HG03571 (cell line): ENCODE measurements at regions not wholly inside any gene's neighbourhood (a gene's known extent, or its start where the extent isn't known, plus 50 kb on each side); places are given as distances from the start of the nearest gene placed in this dataset.

Experiments used
- ATAC-seq: cut with Tn5 transposase; IDR thresholded peaks from one replicate; pipeline ENCODE4 v1.9.1; 2021; ENCODE audit not compliant: unreplicated experiment

DNA sequence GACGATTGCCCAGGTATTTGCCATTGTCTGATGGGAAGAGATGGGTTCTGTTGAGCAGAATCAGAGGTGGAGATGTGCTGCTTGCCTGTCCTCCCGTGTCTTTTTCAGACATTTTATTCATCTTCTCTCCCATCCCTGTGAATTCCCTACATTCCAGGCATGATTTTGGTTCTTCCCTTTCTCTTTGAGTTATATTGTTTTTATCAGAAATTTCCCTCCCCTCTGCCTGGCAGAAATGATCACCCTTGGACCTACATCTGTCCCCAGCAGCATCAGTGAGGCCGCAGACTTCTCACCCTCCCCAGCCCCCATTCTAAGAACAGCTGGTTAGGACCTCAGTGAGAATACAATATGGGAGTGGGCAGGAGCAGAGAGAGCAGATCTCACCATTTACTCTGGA lies 640.2 kb downstream of the CCDC171 start:
- no peak for ATAC-seq

DNA sequence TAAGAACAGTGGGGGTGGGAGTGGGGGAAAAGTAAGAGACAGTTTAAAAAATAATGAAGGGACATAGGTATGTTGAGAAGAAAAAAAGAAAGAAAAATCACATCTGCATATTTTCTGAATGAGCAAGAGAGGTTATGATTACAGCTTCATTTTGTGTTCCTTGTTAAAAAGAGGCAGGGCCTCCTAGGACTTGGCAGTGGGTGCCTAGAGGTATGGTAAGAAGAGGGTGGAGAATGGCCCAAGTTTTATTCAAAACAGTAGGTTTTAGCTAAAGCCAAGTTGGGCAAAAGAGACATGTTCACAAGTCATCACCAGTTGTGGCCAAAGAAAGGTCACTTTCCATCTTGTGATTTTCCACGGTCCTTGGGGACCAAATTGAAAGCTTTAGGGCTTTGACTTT lies 643.4 kb downstream of the CCDC171 start:
- ATAC-seq: no peak

DNA sequence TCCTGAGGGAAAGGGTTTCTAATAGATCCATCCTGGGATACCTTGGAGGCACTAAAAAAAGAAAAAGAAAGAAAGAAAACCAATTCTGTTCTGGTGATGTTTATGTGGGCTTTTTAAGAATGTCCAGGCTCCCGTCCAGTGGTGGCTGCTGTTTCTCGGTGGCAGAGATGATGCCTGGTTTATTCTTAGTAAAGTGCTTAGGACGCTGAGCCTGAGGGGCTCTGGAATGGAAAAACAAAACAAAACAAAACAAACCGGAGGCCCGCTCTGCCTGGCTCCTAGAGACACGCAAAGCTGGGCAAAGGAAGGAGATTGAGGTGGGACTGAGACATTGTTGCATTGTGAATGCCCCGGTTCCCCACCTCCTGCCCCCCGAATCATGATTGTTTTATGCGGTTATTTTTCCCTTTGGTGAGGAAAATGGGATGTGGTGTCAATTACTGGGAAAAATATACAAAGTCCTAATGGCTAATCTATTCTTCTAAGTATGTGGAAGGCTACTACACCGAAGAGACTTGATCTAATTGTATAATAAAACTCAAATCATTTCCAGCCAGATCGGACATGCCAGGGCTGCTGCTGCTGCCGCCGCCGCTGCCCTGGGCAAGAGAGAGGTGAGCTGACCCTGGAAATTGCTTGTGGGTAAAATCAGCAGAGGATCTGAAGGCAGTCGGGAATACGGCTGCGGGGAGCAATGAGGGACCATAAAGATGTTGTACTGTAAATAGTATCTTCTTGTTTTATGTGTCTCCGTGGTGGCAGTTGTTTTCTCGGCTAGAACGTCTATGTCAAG lies 644.9 kb downstream of the CCDC171 start:
- ATAC-seq: no peak

DNA sequence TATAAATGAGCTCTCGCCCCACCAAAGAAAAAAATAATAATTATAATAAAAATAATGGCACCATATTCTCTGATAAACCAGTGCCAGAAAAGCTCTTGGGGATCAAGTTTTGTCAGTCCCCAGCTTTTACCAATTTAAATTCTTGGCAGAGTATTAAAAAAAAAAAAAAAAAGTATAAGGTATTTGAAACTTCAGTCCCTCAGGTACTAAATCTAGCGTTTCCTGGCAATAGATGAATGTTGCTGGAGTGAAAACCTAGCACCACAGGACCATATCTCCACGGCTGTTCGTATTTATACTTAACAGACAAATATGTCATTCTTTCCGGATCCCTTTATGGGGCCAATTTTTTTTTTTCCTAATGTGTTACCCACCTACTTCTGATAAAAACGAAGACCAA lies 646.2 kb downstream of the CCDC171 start:
- no peak for ATAC-seq

DNA sequence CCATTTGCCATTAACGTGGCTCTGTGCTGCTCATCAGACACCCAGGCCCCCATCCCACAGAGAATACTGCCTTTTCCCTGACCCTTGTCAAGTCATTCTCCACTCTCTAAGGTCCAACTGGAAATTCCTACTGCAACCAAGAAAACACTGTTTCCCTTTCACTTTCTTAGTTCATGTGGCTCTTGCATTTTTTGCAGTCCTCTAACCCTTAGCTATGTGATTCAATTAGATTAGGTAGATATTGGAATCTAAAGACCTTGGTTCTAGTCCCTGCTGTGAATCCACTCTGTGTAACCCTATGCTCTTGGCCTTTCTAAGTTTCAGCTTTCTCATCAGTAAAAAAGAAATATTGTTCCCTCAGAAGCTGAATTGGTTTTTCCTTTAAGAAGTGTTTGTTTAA lies 649.4 kb downstream of the CCDC171 start:
- no peak for ATAC-seq

DNA sequence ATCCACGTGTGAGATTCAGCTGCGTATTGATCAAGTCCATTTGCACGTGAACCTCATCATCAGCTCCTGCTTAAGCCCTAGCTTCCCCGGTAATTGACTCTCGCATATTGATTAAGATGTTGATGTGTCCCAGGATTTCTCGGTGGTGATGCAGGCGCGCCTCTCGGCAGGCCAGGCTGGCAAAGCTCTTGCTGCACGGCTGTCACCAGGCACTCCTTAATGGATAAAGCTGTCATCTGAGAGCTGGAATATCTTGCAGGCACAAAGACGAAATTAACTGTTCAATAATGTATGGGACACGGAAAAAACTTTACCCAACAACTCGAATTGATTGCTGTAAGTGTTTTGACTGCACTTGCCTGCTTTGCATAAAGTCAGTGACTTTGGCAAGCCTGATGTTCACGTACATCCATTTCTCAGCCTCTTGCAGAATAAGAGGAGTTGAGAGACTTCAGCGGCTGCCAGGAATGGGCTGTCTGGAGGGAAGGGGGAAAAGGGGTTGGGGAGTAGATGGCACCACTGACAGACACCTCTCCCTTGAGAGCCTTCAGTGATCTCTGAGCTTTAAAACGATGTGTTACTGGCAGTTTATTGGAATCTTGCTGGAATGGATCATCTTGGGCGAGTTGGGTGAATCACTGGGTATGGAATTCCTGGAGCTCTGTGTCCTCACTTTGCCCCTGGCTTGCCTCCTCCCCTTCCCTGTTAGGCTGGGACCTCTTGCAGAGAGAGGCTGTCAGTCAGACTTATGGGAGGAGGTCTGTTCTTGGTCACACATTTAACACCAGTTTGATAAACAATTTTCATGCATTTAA lies 650.3 kb downstream of the CCDC171 start:
- no peak for ATAC-seq

DNA sequence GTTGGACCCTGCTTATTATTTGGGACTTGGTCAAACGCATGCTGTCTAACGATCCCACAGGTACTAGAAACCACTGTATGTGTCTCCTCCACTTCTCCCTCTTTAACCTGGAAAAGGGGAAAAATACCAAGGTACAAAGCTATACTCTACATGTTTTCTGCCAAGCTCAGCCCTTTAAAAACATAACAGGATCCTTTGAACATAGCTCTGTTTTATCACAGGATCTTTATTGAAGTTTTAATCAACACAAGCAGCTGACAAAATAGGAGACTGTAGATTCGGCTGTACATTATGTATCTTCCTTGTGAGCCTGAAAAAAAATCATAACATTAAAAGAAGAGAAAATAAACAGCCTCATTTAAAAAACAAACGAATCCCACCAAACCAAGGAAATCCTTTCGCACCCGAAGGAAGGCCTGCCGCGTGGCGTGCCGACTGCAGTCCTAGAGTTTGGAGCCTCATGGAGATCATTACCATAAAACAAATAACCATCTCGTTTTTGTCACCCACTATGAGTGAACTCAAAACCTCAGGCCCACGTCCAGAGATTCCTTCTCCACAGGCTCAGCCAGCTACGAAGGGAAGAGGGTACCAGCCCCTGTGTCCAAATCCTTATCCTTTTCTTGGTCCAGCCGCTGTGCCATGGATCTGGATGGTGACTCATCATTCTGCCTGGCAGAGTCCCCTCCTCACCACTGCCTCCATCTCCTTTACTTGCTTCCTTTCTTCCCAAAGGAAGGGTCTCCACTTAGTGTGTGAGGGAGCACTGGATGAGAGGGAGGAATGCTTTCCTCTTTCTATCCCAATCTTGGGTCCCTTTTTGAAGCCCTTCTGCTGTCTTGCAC lies 651.1 kb downstream of the CCDC171 start:
- ATAC-seq: no peak

DNA sequence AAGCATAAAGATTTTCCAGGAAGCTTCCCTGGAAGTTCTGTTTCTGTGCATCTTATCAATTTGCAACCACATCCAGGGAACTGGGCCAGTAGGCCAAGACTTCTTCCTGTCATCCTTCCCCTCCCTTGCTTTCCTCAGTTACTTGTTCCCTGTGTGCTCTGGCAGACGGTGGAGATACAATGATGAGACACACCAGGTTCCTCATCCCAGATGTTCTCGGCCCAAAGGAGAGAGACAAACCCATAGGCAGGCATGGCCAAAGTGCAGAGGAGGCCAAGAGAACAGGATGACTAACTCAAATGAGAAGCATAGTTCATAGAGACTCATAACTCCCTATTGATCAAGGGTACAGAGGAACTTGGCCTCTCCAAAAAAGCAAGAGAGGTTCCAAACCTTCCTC lies 652.6 kb downstream of the CCDC171 start:
- ATAC-seq: no peak

DNA sequence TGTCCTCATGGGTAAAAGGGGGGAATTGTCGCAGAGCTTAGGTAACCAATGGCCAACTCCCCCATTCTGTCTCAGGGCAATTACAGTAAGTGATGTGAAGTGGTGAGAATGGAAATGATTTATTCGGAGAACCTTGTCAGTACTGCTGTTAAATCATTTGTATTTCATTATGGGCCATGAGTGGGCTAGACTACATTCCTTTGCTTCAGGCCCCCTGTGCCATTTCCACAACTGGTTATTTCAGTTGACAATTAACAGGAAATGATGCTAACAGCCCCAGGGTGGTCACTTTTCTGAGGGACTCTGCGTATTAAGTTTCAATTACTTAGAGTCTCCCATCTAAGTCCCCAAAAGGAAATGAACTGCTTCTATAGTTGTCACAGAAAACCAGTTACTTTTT lies 653.7 kb downstream of the CCDC171 start:
- no peak for ATAC-seq

DNA sequence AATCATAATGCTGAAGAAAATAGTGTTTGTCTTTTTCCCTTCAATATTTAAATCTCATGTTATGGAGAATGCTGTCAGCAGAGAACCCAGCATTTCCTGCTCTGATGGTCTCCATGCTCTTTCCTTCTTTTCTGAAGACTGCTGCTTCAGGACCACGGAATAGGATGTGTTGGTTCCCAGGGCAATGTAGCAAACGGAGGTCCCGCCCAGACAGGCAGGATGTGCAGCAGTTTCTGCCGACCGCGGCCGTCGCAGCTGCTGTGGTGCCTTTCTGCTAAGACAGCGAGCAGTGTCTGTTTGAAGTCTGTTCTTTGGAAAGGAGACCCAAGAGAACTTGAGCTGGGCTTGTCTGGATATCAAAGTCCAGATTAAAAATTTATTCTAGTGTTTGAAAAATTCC lies 654.3 kb downstream of the CCDC171 start:
- no peak for ATAC-seq

DNA sequence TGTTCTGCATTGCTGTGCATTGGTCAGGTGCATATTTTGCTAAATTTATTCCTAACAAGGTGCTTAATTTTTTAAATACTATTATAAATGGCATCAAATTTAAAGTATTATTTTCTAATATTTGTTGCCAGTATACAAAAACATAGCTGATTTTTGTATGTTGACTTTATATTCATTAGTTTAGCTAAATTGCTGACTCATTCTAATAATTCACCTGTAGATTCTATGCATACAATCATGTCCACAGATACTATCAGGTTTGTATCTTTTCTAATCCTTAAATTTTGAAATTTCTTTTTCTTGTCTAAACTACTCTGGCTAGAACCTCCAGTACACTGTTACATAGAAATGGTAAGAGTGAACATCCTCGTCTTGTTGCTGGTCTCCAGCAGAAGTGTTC lies 657.6 kb downstream of the CCDC171 start:
- ATAC-seq: no peak

DNA sequence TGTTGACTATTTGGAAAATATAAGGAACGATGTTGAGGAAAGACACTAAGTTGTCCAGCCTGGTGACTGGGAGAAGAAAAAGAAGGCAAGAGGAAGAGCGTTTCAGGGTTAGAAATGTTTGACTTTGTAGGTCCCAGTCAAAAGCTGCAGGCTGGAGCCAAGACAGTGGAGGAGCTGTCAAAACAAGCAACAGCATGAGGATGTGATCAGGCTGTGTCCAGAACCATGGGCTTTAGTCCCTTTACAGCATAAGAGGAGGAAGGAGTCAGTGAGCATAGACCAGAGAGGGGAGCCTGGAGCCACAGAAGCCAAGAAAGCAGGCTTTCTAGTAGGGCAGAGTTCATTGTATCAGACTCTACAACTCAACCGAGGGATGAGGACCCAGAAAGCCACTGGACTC lies 658.5 kb downstream of the BNC2 start:
- no peak for ATAC-seq

DNA sequence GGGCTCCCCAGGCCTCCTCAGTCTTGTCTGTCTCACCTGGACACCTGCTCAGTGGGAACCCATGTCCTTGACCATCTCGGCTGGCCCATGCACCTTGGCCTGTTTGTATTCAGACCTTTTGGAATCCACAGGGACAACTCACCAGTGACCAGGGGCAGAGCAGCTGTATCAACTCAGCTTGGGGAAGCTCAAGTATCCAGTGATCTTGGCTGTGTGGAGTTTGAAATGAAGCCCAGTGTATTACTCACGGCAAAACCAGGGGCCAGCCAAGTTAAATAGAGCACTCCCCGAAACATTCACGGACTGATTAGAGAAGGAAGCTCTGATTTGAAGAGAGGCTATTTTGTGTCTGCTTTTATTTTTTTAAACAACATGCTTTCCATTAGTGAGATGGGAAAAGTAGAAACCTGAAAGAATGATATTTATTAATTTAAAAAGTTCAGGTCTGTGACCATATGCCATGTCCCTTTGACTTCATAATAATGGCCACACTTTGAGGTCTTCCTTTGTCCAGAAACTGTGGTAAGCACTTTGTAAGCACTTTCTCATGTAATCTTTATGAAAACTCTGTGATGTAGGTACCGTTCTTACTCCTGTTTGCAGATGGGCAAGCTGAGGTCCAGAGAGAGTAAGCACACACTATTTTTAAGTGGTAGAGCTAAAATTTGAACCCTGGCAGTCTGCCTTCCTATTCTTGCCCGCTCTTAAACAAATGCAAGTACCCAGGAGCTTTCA lies 656.5 kb downstream of the BNC2 start:
- no peak for ATAC-seq

DNA sequence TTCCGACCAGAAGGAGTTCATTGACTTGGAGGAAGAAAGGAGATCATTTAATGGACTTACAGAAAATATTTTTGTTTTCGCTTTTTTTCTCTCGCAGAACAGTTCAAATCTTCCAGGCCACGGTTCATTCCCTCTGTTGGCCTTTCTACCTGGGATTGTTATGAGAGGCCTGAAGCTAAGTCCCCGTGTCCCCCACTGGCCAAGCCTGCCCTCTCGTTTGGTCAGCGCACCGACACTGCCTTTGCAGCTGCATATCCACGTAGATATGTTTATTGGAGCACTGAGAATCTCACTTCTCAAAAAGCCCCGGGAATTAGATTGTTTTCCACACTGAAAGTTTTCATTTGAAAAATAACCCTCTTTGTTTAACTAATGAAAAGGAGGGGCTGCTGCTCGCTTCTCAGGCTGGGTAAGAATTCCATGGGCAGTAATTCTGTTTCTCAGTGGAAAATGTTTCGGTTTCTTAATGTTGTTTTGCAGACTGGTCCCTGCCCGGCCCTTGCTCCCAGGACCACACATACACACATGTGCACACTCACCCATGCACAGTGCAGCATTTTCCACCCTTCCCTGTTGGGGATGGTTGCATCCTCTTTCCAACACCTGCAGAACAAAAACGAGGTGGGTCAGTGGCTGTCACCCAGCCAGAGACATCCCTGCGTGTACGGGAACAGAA lies 655.7 kb downstream of the BNC2 start:
- ATAC-seq: no peak

DNA sequence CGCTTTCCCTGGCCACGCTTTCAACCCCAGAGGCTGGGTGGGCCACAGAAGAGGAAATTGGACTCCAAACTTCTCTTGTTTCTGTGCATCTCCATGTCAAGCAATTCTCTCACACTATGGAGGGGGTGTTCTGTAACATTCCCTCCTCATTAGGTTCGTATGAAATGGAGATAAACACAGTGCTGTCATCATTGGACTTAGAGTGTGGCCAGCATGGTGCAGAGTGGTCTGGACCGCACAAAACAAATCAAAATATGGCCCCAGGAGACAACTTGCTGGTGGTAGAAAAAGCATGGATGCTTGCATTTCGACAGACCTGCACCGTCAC lies 655.2 kb downstream of the BNC2 start:
- no peak for ATAC-seq

DNA sequence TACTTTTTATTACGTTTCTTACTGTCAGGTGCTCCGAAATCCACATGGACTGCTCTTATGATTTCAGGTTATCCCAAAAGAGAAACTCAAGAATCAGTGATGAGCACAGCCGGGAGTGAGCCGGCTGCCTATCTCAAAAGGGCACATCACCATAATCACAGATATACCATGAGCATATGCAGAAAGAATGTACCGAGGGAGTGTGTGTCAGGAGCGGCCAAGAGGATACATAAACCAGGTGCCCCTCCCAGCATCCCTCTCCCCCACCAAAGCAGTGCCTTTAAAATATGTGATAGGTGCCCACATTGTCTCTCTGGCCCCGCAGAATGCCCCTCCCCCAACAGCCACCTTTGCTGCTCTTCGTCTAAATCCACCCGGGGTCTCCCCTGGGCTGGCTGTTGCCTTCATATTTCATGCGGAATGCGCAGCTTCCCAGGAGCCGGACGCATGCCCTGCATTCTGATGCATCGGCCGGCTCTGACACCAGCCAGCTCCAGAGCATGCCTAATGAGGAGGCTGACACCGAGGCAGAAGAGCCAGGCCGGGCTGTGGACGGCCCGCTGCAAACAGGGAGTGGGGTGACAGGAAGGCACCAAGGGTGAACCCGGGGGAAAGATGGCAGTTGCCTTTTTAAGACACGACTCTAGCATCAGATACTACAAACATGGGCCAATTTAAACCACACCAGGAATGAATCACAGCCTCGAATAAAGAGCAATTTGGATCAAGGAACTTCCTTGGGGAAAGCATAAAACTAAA lies 652.3 kb downstream of the BNC2 start:
- no peak for ATAC-seq

DNA sequence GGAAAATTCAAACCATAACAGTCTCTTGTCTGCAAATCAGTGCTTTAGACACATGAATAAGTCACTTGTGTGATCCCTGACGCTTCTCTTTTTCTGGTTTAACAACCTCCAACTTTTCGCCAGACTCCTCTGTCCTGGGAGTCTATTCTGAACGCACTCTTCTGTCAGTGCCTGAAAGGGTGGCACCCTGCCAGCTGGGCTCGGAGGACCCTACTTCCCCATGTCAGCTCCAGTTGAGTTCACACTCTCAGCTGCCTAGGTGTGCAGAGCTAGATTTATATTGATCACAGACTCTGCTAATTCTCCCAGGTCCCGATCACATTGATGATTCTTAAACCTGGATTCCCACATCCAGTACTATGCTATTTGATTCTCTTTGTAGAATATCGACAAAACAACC lies 649.1 kb downstream of the BNC2 start:
- no peak for ATAC-seq

DNA sequence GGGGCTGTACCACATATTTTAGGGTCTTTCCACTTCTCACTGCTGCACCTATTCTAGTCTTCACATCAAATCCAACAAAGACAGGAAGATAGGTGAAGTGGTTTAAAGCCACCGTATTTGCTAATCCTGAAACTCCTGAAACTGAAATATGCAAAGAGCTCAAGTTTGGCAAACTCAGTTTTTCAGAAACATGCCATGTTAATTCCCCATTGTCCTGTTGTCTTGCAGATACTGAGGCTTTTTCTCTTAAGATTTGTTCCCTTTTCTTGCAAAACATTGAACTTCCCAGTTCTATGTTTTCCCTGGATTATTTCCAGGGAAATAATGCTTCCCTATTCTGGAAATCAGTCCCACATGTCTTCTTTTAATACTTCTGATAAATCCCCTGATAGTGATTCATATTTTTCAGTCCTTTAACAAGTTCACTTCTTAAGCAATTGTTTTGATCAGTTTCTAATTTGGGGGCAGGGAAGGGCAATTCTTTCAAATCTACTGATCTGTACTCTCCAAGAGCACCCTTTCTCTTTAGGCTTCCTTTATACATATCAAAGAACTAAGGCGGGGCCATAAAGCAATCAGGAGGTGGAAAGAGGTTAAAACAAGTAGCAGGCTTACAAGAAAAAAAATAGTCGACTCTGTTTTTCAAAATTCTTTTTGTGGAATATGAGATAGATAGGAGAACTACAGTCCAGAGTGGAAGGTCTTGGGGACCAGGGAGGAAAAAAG lies 648.5 kb downstream of the BNC2 start:
- no peak for ATAC-seq
